Epithelial cell of esophagus (primary cell): ENCODE measurements at regions not wholly inside any gene's neighbourhood (a gene's known extent, or its start where the extent isn't known, plus 50 kb on each side); places are given as distances from the start of the nearest gene placed in this dataset.

Experiments used
- DNase-seq: peaks from one replicate; pipeline ENCODE4 v3.0.0; 2010; ENCODE audit warnings: low read depth
- H3K4me3 ChIP-seq: 2 replicates; pipeline ENCODE4 v1.5.1; 2011; ENCODE audit warnings: mild to moderate bottlenecking, low read length, control low read depth
- TF ChIP-seq, protein P1 (sequence below): IDR thresholded peaks from 2 replicates; pipeline ENCODE4 v1.5.1; 2011; ENCODE audit warnings: low read depth, mild to moderate bottlenecking, low read length, control low read depth, inconsistent platforms; ENCODE audit not compliant: insufficient read depth; ENCODE audit errors: missing control alignments

DNA sequence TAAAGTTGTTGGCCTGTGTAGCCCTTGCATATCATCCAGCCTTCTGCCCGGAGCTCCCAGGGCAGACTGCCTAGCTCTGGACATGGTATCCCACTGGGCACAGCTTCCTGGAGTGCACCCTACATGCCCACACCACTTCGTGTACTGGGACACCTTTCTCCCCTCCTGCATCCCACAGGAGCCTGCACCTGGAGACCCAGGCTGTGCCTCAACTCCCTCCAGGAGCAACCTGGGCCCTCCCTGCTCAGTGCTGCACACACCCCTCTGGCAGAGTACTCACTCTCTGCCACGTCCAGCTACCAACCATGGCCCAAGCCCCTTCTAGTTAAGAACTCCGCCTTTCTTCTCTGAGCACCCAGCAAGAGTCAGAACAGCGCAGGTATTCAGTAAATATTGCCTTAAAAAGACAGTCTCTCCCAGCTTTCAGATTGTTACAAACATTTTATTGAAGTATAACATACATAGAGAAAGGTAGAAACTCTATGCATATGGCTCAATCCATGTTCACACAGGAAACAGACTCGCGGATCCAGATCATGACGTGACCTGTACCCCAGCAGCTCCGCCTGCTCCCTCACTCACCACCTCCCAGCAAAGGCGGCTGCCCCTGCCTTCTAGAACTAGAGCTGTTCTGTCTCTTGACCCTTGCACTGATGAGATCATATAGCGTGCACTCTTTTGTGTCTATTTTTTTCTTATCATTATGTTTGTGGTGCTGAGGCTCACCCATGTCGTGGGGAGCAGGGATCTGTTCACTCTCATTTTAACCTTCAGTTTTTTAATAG, 98.4 kb upstream of the MYCN start:
- no peak for DNase-seq
- H3K4me3 ChIP-seq, result no peak overlapping the region
- TF ChIP-seq, protein P1, sequence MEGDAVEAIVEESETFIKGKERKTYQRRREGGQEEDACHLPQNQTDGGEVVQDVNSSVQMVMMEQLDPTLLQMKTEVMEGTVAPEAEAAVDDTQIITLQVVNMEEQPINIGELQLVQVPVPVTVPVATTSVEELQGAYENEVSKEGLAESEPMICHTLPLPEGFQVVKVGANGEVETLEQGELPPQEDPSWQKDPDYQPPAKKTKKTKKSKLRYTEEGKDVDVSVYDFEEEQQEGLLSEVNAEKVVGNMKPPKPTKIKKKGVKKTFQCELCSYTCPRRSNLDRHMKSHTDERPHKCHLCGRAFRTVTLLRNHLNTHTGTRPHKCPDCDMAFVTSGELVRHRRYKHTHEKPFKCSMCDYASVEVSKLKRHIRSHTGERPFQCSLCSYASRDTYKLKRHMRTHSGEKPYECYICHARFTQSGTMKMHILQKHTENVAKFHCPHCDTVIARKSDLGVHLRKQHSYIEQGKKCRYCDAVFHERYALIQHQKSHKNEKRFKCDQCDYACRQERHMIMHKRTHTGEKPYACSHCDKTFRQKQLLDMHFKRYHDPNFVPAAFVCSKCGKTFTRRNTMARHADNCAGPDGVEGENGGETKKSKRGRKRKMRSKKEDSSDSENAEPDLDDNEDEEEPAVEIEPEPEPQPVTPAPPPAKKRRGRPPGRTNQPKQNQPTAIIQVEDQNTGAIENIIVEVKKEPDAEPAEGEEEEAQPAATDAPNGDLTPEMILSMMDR, result no peak

DNA sequence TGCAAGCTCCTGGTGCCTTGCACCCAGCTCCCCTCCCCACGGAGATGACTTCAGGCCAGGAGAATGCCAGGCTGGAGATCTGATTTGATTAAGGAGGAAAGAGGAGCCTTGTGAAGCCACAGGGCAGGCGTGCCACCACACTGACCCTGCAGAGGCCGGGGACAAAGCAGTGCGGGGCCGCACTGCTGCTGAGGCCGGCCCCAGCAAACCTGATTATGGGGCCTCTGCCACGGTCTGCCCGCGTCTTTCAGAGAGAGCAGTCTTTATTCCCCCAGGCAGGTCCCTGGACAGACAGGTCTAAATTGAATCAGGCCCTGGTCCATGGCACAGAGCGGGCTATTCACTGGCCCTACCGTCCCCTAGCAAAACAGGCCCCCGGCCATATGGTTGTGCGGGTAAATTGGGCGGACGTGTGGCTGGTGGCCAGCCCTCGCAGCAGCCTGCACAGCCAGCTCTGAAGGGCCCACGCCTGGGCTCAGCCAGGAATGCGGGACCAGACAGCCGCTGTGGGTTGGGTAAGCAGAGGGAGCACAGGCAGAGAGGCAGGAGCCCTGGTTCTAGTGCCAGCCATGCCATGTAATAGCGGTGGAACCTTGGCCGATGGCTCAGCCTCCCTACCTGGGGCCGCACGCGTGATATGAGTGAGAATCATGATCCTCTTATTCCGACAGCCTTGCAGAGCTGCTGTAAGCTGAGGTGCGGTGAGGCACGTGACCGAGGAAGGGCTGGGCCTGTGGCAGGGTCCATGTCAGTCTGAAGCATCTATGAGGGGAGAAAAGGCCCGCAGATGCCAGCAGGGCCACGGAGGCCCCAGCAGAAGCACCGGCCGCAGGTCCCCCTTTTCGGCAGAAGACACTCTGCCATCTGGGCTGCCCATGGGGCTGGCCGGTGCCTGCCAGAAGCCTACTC, 97.3 kb upstream of the MYCN start:
- H3K4me3 ChIP-seq, result no peak overlapping the region
- no peak for DNase-seq
- TF ChIP-seq, protein P1, result no peak

DNA sequence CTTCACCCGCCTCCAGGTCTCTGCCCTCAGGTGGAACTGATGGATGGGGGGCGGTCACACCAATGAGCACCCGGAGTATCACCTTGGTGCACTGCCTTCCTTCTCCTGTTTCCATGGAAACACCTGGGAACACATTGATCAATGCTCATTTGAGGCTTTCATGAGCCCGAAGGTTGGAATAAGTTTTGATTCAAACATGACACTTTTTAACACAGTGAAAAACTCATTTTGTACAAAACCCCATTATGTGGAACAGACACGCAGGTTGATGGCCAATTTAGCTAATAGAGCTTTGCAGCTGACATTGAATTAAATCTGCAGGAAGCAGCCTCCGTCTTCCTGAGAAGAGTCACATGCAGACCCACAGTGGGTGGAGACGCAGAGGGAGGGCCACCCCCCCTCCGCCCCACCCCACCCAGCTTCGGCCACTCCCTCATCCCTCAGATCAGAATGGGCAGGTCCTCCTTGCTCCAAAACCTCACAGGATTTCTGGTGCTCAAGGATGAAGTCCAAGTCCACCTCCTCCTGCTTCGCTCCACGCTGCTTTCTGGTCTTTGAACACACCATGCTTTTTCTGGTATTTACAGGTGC, 96.0 kb upstream of the MYCN start:
- no peak for DNase-seq
- no peak overlapping the region for H3K4me3 ChIP-seq
- TF ChIP-seq, protein P1, result no peak

DNA sequence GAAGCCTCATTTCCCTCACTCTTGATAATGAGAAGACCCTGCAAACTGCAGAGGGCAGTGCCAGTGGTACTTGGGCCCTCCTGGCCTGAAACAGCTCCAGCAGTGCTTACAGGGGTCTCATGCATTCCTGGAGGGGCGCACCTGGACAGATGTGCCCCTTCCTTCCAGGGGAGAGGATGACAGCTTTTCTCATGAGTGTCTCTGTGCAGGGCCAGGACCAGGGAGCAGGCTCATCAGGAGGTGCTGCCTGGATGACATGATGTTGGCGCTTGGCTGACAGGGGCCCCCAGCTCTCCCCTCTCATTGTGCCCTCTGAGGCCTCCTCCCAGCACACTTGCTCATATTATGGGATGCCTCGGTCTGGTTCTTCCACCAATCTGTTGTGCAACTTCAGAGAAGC, 95.1 kb upstream of the MYCN start:
- TF ChIP-seq, protein P1, result no peak
- H3K4me3 ChIP-seq, result no peak overlapping the region
- no peak for DNase-seq

DNA sequence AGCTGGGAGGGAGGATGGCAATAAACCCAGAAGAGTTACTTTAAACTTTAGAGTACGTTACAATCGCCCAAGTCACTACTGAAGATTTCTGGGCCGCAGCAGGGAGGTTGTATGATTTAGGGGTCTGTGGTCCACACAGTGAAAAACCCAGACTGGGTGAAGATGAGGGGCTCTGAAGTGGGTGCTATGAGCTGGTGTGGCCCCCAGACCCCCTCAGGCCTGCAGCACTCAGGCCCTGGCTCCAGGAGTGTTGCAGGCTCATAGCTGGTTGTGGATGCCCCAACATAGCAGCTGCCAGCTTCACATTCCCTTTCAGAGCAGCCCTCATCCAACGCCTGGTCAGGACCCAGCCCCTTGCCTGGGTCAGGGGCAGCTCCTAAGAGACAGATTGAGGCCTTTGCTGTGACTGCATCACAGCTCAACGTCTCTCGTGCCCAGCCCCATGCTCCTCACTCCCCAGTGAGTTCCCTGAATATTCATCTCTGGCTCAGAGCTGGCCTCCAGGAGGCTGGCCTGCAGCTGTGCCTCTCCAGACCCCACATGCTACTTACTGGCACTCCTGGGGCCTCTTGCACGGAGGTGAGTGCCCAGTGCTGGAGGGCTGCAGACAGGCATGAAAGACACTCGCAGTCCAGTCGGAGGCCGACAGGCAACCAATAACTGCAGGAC, 94.5 kb upstream of the MYCN start:
- no peak overlapping the region for H3K4me3 ChIP-seq
- TF ChIP-seq, protein P1, result no peak
- no peak for DNase-seq

DNA sequence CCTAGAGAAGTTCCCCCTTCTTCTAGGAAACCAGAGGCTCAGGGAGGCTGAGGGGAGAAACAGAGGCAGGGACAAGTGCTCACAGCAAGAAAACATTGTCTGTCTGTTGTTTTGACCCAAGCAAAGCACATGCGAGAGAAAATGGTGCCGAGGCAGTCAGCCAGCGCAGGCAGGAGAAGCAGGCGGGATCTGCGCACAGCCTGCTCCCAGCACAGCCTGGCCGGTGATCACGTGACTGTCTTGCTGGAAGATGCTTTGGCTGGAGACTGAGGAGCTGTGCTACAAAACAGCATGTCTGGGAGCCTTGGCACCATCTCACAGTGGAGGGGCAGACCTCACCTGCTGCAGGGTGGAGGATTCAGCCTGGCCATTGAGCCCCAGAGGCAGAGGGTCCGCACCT, 93.7 kb upstream of the MYCN start:
- H3K4me3 ChIP-seq, result no peak overlapping the region

More for the DNA sequence above, 93.7 kb upstream of the MYCN start:
- no peak for DNase-seq
- TF ChIP-seq, protein P1, result no peak
